IMR-90 (cell line): ENCODE measurements at regions not wholly inside any gene's neighbourhood (a gene's known extent, or its start where the extent isn't known, plus 50 kb on each side); places are given as distances from the start of the nearest gene placed in this dataset.

Experiments used
- ATAC-seq: fragments of 200-7000 bp; cut with Tn5 transposase; 2 replicates; pipeline ENCODE4 v1.9.1; 2020; ENCODE audit warnings: low read depth, mild to moderate bottlenecking, moderate library complexity
- BruUV-seq: library from RNA; stranded (reverse); fragments of 400-500 nt; replicated peaks from 2 replicates; lab custom pipeline; 2021; lab: Mats Ljungman, UMichigan
- CTCF ChIA-PET: fragments of 300-600 bp; formaldehyde crosslinking; extraction: SDS; loops from one replicate; lab custom pipeline; 2021; ENCODE audit warnings: antibody characterized with exemption; lab: Yijun Ruan, JAX
- POLR2A ChIA-PET: fragments of 300-600 bp; sonication (Branson Sonifier 250); formaldehyde crosslinking; loops from one replicate; lab custom pipeline; 2022; ENCODE audit warnings: antibody characterized with exemption; ENCODE audit not compliant: unreplicated experiment; lab: Charles Lee
- DNase-seq: peaks from one replicate; pipeline ENCODE4 v3.0.0; 2013
- H2AFZ ChIP-seq: replicated peaks from 2 replicates; pipeline ENCODE3; 2013; ENCODE audit warnings: low read length, mild to moderate bottlenecking; ENCODE audit not compliant: poor library complexity
- H2AK5ac ChIP-seq: 2 replicates; pipeline ENCODE4 v1.6.1; 2013; ENCODE audit warnings: low read depth, low read length, inconsistent platforms
- H2AK9ac ChIP-seq: replicated peaks from 2 replicates; pipeline ENCODE3; 2013; ENCODE audit warnings: mild to moderate bottlenecking, low read depth, low read length, moderate library complexity; ENCODE audit not compliant: poor library complexity
- H2BK120ac ChIP-seq: 2 replicates; pipeline ENCODE4 v1.6.1; 2013; ENCODE audit warnings: low read depth, low read length, inconsistent platforms
- H2BK15ac ChIP-seq: 3 replicates; pipeline ENCODE4 v1.6.1; 2013; ENCODE audit warnings: low read depth, low read length, inconsistent platforms
- H2BK20ac ChIP-seq: 2 replicates; pipeline ENCODE4 v1.6.1; 2013; ENCODE audit warnings: low read depth, mild to moderate bottlenecking, inconsistent platforms, low read length, moderate library complexity
- H2BK5ac ChIP-seq: 2 replicates; pipeline ENCODE4 v1.6.1; 2013; ENCODE audit warnings: mild to moderate bottlenecking, low read depth, low read length, inconsistent platforms; ENCODE audit not compliant: poor library complexity, severe bottlenecking
- H3K14ac ChIP-seq: replicated peaks from 2 replicates; pipeline ENCODE4 v1.6.1; 2013; ENCODE audit warnings: low read depth, low read length, inconsistent platforms
- H3K18ac ChIP-seq: 2 replicates; pipeline ENCODE4 v1.6.1; 2013; ENCODE audit warnings: low read depth, low read length, control low read depth
- H3K23ac ChIP-seq: 2 replicates; pipeline ENCODE4 v1.6.1; 2013; ENCODE audit warnings: low read depth, low read length, inconsistent platforms
- H3K27ac ChIP-seq: 2 replicates; pipeline ENCODE4 v1.5.1; 2013; ENCODE audit warnings: mild to moderate bottlenecking, control low read depth, low read length; ENCODE audit not compliant: insufficient read depth
- H3K27me3 ChIP-seq: 2 replicates; pipeline ENCODE4 v1.6.1; 2013; ENCODE audit warnings: low read length; ENCODE audit not compliant: control insufficient read depth, insufficient read depth
- H3K36me3 ChIP-seq: 2 replicates; pipeline ENCODE4 v1.6.1; 2013; ENCODE audit warnings: low read length, mixed read lengths; ENCODE audit not compliant: control insufficient read depth, insufficient read depth
- H3K4ac ChIP-seq: 2 replicates; pipeline ENCODE4 v1.6.1; 2013; ENCODE audit warnings: low read depth, low read length, inconsistent platforms
- H3K4me1 ChIP-seq: 2 replicates; pipeline ENCODE4 v1.6.1; 2013; ENCODE audit warnings: low read length, mixed read lengths; ENCODE audit not compliant: control insufficient read depth, insufficient read depth
- H3K4me2 ChIP-seq: 2 replicates; pipeline ENCODE4 v1.6.1; 2013; ENCODE audit warnings: low read depth, mild to moderate bottlenecking, control low read depth, low read length, moderate library complexity
- H3K4me3 ChIP-seq: 2 replicates; pipeline ENCODE4 v1.5.1; 2013; ENCODE audit warnings: low read depth, mild to moderate bottlenecking, control low read depth, low read length, moderate library complexity; ENCODE audit not compliant: insufficient read depth
- H3K56ac ChIP-seq: 2 replicates; pipeline ENCODE4 v1.6.1; 2013; ENCODE audit warnings: low read length, inconsistent platforms; ENCODE audit not compliant: insufficient read depth; ENCODE audit errors: extremely low read depth
- H3K79me1 ChIP-seq, 2 experiments: 2 replicates each; pipeline ENCODE4 v1.6.1; 2013; ENCODE audit warnings: low read length in 2 of 2, inconsistent platforms in 1 of 2, low read depth in 1 of 2
- H3K9ac ChIP-seq: 2 replicates; pipeline ENCODE4 v1.6.1; 2013; ENCODE audit warnings: low read depth, low read length, control low read depth
- H3K9me1 ChIP-seq: 2 replicates; pipeline ENCODE4 v1.6.1; 2013; ENCODE audit warnings: low read length, inconsistent platforms; ENCODE audit not compliant: insufficient read depth
- H3K9me3 ChIP-seq: 2 replicates; pipeline ENCODE4 v1.6.1; 2013; ENCODE audit warnings: low read length; ENCODE audit not compliant: control insufficient read depth, insufficient read depth
- H4K20me1 ChIP-seq: 2 replicates; pipeline ENCODE4 v1.6.1; 2013; ENCODE audit warnings: low read length, inconsistent platforms; ENCODE audit not compliant: insufficient read depth
- H4K5ac ChIP-seq: 2 replicates; pipeline ENCODE4 v1.6.1; 2013; ENCODE audit warnings: mild to moderate bottlenecking, low read depth, low read length, control low read depth
- H4K8ac ChIP-seq, 2 experiments: 2 replicates each; pipeline ENCODE4 v1.6.1; 2013; ENCODE audit warnings: low read depth in 2 of 2, low read length in 2 of 2, control low read depth in 1 of 2, inconsistent platforms in 1 of 2
- H4K91ac ChIP-seq: 2 replicates; pipeline ENCODE4 v1.6.1; 2013; ENCODE audit warnings: low read depth, low read length, inconsistent platforms; ENCODE audit not compliant: insufficient read depth
- CEBPB ChIP-seq: IDR thresholded peaks from 2 replicates; pipeline ENCODE4 v1.6.1; 2012; ENCODE audit warnings: low read depth, low read length, improper control_type of control experiment
- MAFK ChIP-seq: IDR thresholded peaks from 2 replicates; pipeline ENCODE4 v1.6.1; 2012; ENCODE audit warnings: low read depth, low read length, improper control_type of control experiment
- MXI1 ChIP-seq: IDR thresholded peaks from 2 replicates; pipeline ENCODE4 v1.6.1; 2012; ENCODE audit warnings: low read depth, mild to moderate bottlenecking, low read length, moderate library complexity, borderline replicate concordance
- RCOR1 ChIP-seq: IDR thresholded peaks from 2 replicates; pipeline ENCODE4 v1.6.1; 2012; ENCODE audit warnings: mild to moderate bottlenecking, low read length, improper control_type of control experiment; ENCODE audit not compliant: insufficient replicate concordance
- RFX5 ChIP-seq: IDR thresholded peaks from 2 replicates; pipeline ENCODE4 v1.8.0; 2012; ENCODE audit warnings: low read depth, mild to moderate bottlenecking, low read length, moderate library complexity
- SMC3 ChIP-seq: fragments of 150-350 bp; IDR thresholded peaks from 2 replicates; pipeline ENCODE4 v1.6.1; 2016; ENCODE audit warnings: low read depth, mild to moderate bottlenecking, antibody characterized with exemption, low read length, moderate library complexity
- WGBS, 2 experiments: methylation state at CpG; one replicate each; pipeline versions ENCODE4 v1.1.5 to v1.1.7; 2013; ENCODE audit warnings: missing lambda C conversion rate in 2 of 2; ENCODE audit not compliant: insufficient read length in 1 of 2; ENCODE audit errors: extremely low coverage in 2 of 2; 5-methylcytosine and 5-hydroxymethylcytosine counted together
- dilution Hi-C: fragments of 300-500 bp; cut with HindIII; formaldehyde crosslinking; loops from one replicate; pipeline ENCODE4 v1.14.3; 2018; ENCODE audit warnings: low sequenced_read_pairs; ENCODE audit not compliant: unreplicated experiment
- in situ Hi-C: fragments of 300-500 bp; cut with MboI; formaldehyde crosslinking; loops from 3 replicates; pipeline ENCODE4 v1.14.3; 2019; ENCODE audit warnings: low sequenced_read_pairs, inconsistent platforms, mixed read lengths
- intact Hi-C: fragments of 100-400 bp; cut with micrococcal nuclease; formaldehyde crosslinking; loops from 2 replicates; pipeline ENCODE4 v1.10.0; 2022
- TF ChIP-seq, protein P1 (sequence below): conservative IDR thresholded peaks from 2 replicates; pipeline ENCODE4 v1.5.1; 2012; ENCODE audit warnings: mild to moderate bottlenecking, low read depth, low read length, improper control_type of control experiment

DNA sequence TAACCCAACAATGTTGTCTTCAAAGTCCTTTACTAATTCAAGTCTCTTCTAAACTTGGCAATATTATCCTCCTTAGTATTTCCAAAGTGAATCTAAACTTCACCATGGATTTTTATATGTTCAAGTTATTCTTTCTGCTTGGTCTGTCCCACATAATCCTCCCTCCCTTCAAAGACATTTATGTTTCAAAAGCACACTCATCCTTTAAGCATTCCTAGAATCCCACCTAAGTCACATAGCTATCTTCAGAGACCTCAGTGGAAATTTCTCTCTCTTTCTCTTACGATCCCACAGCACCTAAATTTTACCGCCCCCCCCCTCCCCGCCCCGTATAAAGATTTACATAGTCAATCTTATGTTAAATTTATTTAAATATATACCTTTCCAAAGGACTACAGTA, 314.9 kb upstream of the GRIA3 start:
- no peak overlapping the region for H3K56ac ChIP-seq
- no CpG with 5 or more reads among the region's 4 CpGs for WGBS, 2 experiments
- H4K5ac ChIP-seq, result no peak overlapping the region
- no peak overlapping the region for H3K18ac ChIP-seq
- no peak overlapping the region for H2BK5ac ChIP-seq
- no peak overlapping the region for H3K4me2 ChIP-seq
- no peak overlapping the region for H2AFZ ChIP-seq
- H3K4ac ChIP-seq, result no peak overlapping the region
- no peak overlapping the region for H2AK9ac ChIP-seq
- dilution Hi-C loops (no loop called here), in situ Hi-C loops (no loop called here), intact Hi-C loops (no loop called here)
- CTCF ChIA-PET, result no interaction called here
- no peak overlapping the region for H3K9ac ChIP-seq
- no peak overlapping the region for H2BK20ac ChIP-seq
- no peaks in the 10 kb centered on the region for H3K4me1 ChIP-seq
- no TSS peak for BruUV-seq
- POLR2A ChIA-PET, result no interaction called here
- H2AK5ac ChIP-seq, result no peak overlapping the region
- H2BK15ac ChIP-seq, result no peak overlapping the region
- no peak overlapping the region for H4K91ac ChIP-seq
- no peaks in the 10 kb centered on the region for H3K27me3 ChIP-seq
- DNase-seq (no peak), ATAC-seq (no peak)
- no peaks in the 10 kb centered on the region for H3K36me3 ChIP-seq
- no peaks in the 10 kb centered on the region for H3K9me3 ChIP-seq
- no peak overlapping the region for H3K23ac ChIP-seq
- H3K79me1 ChIP-seq, result no peaks in the 10 kb centered on the region
- H3K4me3 ChIP-seq, result no peak overlapping the region
- no peaks in the 10 kb centered on the region for H4K20me1 ChIP-seq
- H2BK120ac ChIP-seq, result no peak overlapping the region
- no peak overlapping the region for H3K27ac ChIP-seq
- TF ChIP-seq MXI1, result no peak
- TF ChIP-seq RFX5, result no peak
- TF ChIP-seq, protein P1, sequence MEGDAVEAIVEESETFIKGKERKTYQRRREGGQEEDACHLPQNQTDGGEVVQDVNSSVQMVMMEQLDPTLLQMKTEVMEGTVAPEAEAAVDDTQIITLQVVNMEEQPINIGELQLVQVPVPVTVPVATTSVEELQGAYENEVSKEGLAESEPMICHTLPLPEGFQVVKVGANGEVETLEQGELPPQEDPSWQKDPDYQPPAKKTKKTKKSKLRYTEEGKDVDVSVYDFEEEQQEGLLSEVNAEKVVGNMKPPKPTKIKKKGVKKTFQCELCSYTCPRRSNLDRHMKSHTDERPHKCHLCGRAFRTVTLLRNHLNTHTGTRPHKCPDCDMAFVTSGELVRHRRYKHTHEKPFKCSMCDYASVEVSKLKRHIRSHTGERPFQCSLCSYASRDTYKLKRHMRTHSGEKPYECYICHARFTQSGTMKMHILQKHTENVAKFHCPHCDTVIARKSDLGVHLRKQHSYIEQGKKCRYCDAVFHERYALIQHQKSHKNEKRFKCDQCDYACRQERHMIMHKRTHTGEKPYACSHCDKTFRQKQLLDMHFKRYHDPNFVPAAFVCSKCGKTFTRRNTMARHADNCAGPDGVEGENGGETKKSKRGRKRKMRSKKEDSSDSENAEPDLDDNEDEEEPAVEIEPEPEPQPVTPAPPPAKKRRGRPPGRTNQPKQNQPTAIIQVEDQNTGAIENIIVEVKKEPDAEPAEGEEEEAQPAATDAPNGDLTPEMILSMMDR, result no peak
- TF ChIP-seq SMC3, result no peak
- TF ChIP-seq RCOR1, result no peak
- no peak for TF ChIP-seq MAFK
- no peak for TF ChIP-seq CEBPB
- H4K8ac ChIP-seq, result no peak overlapping the region
- H3K9me1 ChIP-seq, result no peaks in the 10 kb centered on the region
- no peak overlapping the region for H3K14ac ChIP-seq
